OCI-M1 (cell line): ENCODE measurements at regions not wholly inside any gene's neighbourhood (a gene's known extent, or its start where the extent isn't known, plus 50 kb on each side); places are given as distances from the start of the nearest gene placed in this dataset.

Source experiments
- DNase-seq: peaks from one replicate; lab custom pipeline; 2025; lab: John Stamatoyannopoulos, UW

- no peak for DNase-seq
Measured at GRCh38 chr9:79259858-79260257, 311.9 kb upstream of the TLE4 start.

GRCh38 chr9:79263628-79264027 is 308.1 kb upstream of the TLE4 start:
- no peak for DNase-seq

- no peak for DNase-seq
Measured at GRCh38 chr9:79264041-79264440, 307.7 kb upstream of the TLE4 start.

GRCh38 chr9:79264511-79265355 is 307.0 kb upstream of the TLE4 start:
- no peak for DNase-seq

- DNase-seq, result no peak
Measured at GRCh38 chr9:79266986-79267385, 304.8 kb upstream of the TLE4 start.

- DNase-seq, result no peak
Measured at GRCh38 chr9:79268806-79269205, 303.0 kb upstream of the TLE4 start.

GRCh38 chr9:79273311-79273710 is 298.5 kb upstream of the TLE4 start:
- no peak for DNase-seq

GRCh38 chr9:79279356-79279755 is 292.4 kb upstream of the TLE4 start:
- no peak for DNase-seq

- no peak for DNase-seq
Measured at GRCh38 chr9:79280691-79281090, 291.1 kb upstream of the TLE4 start.

- no peak for DNase-seq
Measured at GRCh38 chr9:79284081-79284480, 287.7 kb upstream of the TLE4 start.

GRCh38 chr9:79286992-79287707 is 284.6 kb upstream of the TLE4 start:
- no peak for DNase-seq

- DNase-seq, result no peak
Measured at GRCh38 chr9:79287708-79288290, 284.0 kb upstream of the TLE4 start.

- no peak for DNase-seq
Measured at GRCh38 chr9:79289856-79290255, 281.9 kb upstream of the TLE4 start.

- DNase-seq, result no peak
Measured at GRCh38 chr9:79292731-79293280, 279.0 kb upstream of the TLE4 start.

GRCh38 chr9:79300068-79300467 is 271.7 kb upstream of the TLE4 start:
- DNase-seq, result no peak

- DNase-seq, result no peak
Measured at GRCh38 chr9:79301085-79301484, 270.7 kb upstream of the TLE4 start.

- DNase-seq, result no peak
Measured at GRCh38 chr9:79301551-79302391, 270.0 kb upstream of the TLE4 start.

GRCh38 chr9:79302569-79302968 is 269.2 kb upstream of the TLE4 start:
- no peak for DNase-seq

- DNase-seq, result no peak
Measured at GRCh38 chr9:79308012-79308411, 263.8 kb upstream of the TLE4 start.

GRCh38 chr9:79312686-79313421 is 258.9 kb upstream of the TLE4 start:
- no peak for DNase-seq

- DNase-seq, result no peak
Measured at GRCh38 chr9:79325501-79325900, 246.3 kb upstream of the TLE4 start.
